Gastroesophageal sphincter (tissue), 4 donors: ENCODE measurements at regions not wholly inside any gene's neighbourhood (a gene's known extent, or its start where the extent isn't known, plus 50 kb on each side); places are given as distances from the start of the nearest gene placed in this dataset.
A peak's percentile ranks its signal among the peaks of the same experiment; 100 is the strongest.
"Not testable (repeated sequence)": the region's sequence is repeated elsewhere in the genome, so short reads cannot be mapped to it uniquely, and the experiment has no call there.

Source experiments
- ATAC-seq: fragments of 150-250 bp; one replicate; pipeline ENCODE4 v1.9.1; 2016; ENCODE audit warnings: mild to moderate bottlenecking, moderate library complexity
- H3K27ac ChIP-seq, 4 donors: fragments of 200-600 bp; sonication (generic) in 3 of 4; 1 replicate in 3 of 4; 2 replicates in 1 of 4; pipeline ENCODE4 v1.5.1; 2016 to 2019
- H3K27me3 ChIP-seq: fragments of 200-600 bp; sonication (generic); one replicate; pipeline ENCODE4 v1.5.1; 2019
- H3K36me3 ChIP-seq, 2 donors: fragments of 200-600 bp; sonication (generic); one replicate each; pipeline ENCODE4 v1.5.1; 2019; ENCODE audit warnings: control low read depth in 1 of 2
- H3K4me1 ChIP-seq, 3 donors: fragments of 200-600 bp; sonication (generic); 1 replicate in 2 of 3; 2 replicates in 1 of 3; pipeline ENCODE4 v1.5.1; 2016 to 2019; ENCODE audit warnings: control low read depth in 2 of 3
- H3K4me3 ChIP-seq, 2 donors: fragments of 200-600 bp; sonication (generic); one replicate each; pipeline ENCODE4 v1.5.1; 2019; ENCODE audit warnings: mild to moderate bottlenecking in 1 of 2, moderate library complexity in 1 of 2
- H3K9me3 ChIP-seq, 3 donors: fragments of 200-600 bp; sonication (generic); one replicate each; pipeline ENCODE4 v1.5.1; 2017 to 2019; ENCODE audit warnings: control low read depth in 2 of 3
- EP300 ChIP-seq: sonication (generic); formaldehyde crosslinking; IDR thresholded peaks from one replicate; pipeline ENCODE4 v1.6.1; 2017; ENCODE audit warnings: antibody characterized with exemption, mild to moderate bottlenecking
- POLR2A ChIP-seq, 2 donors: fragments of 450-650 bp; IDR thresholded peaks; one replicate each; pipeline ENCODE4 v1.6.1; 2017; ENCODE audit warnings: antibody characterized with exemption in 2 of 2, mild to moderate bottlenecking in 2 of 2, moderate library complexity in 1 of 2
- POLR2AphosphoS5 ChIP-seq: sonication (generic); formaldehyde crosslinking; IDR thresholded peaks from one replicate; pipeline ENCODE4 v1.6.1; 2017; ENCODE audit warnings: antibody characterized with exemption
- WGBS, 2 donors: methylation state at CpG; one replicate each; pipeline ENCODE4 v1.1.5; 2018; ENCODE audit warnings: low coverage in 1 of 2; 5-methylcytosine and 5-hydroxymethylcytosine counted together
- TF ChIP-seq, protein P1 (sequence below), 4 experiments: fragments of 200-600 bp in 2 of 4; fragments of 450-650 bp in 2 of 4; sonication (generic) in 1 of 4; IDR thresholded peaks; one replicate each; pipeline ENCODE4 v1.5.1; 2017 to 2019; ENCODE audit warnings: antibody characterized with exemption in 4 of 4, mild to moderate bottlenecking in 2 of 4, moderate library complexity in 2 of 4

GRCh38 chr3:69665026-69665737 is 74.1 kb upstream of the MITF start:
- no peaks in the 10 kb centered on the region for H3K36me3 ChIP-seq
- WGBS, 2 donors, result 0 to 4% methylated on average over 2 to 4 of the region's 4 CpGs
- peak overlapping the region in 1 of 4 donors; percentile 9 for H3K27ac ChIP-seq
- H3K27me3 ChIP-seq, result no peaks in the 10 kb centered on the region
- ATAC-seq, result peak; percentile 41
- no peak overlapping the region for H3K4me3 ChIP-seq
- H3K9me3 ChIP-seq, result peaks cover 0 to 5% (median 0%) of the 10 kb centered on the region in 3 donors
- peaks cover 0 to 17% (median 9%) of the 10 kb centered on the region in 3 donors for H3K4me1 ChIP-seq
- no peak for TF ChIP-seq POLR2AphosphoS5
- TF ChIP-seq POLR2A (IDR thresholded peaks at IDR 0.05), result no peak
- TF ChIP-seq, protein P1, sequence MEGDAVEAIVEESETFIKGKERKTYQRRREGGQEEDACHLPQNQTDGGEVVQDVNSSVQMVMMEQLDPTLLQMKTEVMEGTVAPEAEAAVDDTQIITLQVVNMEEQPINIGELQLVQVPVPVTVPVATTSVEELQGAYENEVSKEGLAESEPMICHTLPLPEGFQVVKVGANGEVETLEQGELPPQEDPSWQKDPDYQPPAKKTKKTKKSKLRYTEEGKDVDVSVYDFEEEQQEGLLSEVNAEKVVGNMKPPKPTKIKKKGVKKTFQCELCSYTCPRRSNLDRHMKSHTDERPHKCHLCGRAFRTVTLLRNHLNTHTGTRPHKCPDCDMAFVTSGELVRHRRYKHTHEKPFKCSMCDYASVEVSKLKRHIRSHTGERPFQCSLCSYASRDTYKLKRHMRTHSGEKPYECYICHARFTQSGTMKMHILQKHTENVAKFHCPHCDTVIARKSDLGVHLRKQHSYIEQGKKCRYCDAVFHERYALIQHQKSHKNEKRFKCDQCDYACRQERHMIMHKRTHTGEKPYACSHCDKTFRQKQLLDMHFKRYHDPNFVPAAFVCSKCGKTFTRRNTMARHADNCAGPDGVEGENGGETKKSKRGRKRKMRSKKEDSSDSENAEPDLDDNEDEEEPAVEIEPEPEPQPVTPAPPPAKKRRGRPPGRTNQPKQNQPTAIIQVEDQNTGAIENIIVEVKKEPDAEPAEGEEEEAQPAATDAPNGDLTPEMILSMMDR (IDR thresholded peaks at IDR 0.05), result no peak
- TF ChIP-seq EP300, result no peak

DNA sequence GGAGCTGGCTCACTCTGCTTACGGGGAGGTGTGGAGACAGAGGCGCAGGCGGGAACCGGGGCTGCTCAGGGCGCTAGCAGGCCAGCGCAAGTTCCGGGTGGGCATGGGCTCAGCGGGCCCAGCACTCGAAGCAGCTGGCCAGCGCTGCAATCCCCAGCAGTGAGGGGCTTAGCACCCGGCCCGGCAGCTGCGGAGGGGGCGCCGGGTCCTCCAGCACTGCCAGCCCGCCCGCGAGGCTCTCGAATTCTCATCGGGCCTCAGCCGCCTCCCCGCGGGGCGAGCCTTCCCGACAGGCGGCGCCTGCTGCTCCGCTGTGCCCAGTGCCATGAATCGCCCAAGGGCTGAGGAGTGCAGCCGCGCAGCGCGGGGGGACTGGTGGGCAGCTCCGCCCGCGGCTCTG is 78.6 kb upstream of the MITF start:
- H3K9me3 ChIP-seq, result no peaks in the 10 kb centered on the region
- peaks cover 0 to 16% (median 9%) of the 10 kb centered on the region in 3 donors for H3K4me1 ChIP-seq
- no peak for ATAC-seq
- no peak for TF ChIP-seq POLR2A (IDR thresholded peaks at IDR 0.05)
- no peaks in the 10 kb centered on the region for H3K36me3 ChIP-seq
- no peaks in the 10 kb centered on the region for H3K27me3 ChIP-seq
- no peak overlapping the region for H3K4me3 ChIP-seq
- H3K27ac ChIP-seq, result no peak overlapping the region
- WGBS, 2 donors, result no CpG with 5 or more reads among the region's 36 CpGs

- no peak overlapping the region for H3K4me3 ChIP-seq
- TF ChIP-seq, protein P1 (IDR thresholded peaks at IDR 0.05), result no peak
- no peak for TF ChIP-seq EP300
- TF ChIP-seq POLR2AphosphoS5, result no peak
- no peak for TF ChIP-seq POLR2A (IDR thresholded peaks at IDR 0.05)
- peaks cover 0 to 6% (median 0%) of the 10 kb centered on the region in 3 donors for H3K4me1 ChIP-seq
- whole genome bisulfite sequencing, 2 donors, result 72 to 78% methylated on average over 5 to 9 of the region's 9 CpGs
- ATAC-seq, result no peak
- H3K27me3 ChIP-seq, result no peaks in the 10 kb centered on the region
- H3K9me3 ChIP-seq, result no peaks in the 10 kb centered on the region
- no peaks in the 10 kb centered on the region for H3K36me3 ChIP-seq
- no peak overlapping the region for H3K27ac ChIP-seq
Measured at GRCh38 chr3:69659180-69659910, 79.9 kb upstream of the MITF start.

GRCh38 chr3:69658514-69659140 is 80.6 kb upstream of the MITF start:
- WGBS, 2 donors, result 31 to 32% methylated on average over 2 to 4 of the region's 4 CpGs
- no peak for ATAC-seq
- Histone ChIP-seq H3K4me3 (no peak overlapping the region), H3K36me3 (no peaks in the 10 kb centered on the region), H3K4me1 (peaks cover 0 to 10% (median 0%) of the 10 kb centered on the region in 3 donors), H3K9me3 (no peaks in the 10 kb centered on the region), H3K27ac (no peak overlapping the region), H3K27me3 (no peaks in the 10 kb centered on the region)
- TF ChIP-seq POLR2AphosphoS5 (no peak), EP300 (no peak), POLR2A (IDR thresholded peaks at IDR 0.05) (no peak)
- TF ChIP-seq, protein P1 (IDR thresholded peaks at IDR 0.05), result no peak

GRCh38 chr3:69657030-69657429 is 82.2 kb upstream of the MITF start:
- not testable (repeated sequence) for H3K36me3 ChIP-seq, H3K9me3 ChIP-seq, ATAC-seq, H3K27ac ChIP-seq, H3K27me3 ChIP-seq, H3K4me3 ChIP-seq
- H3K4me1 ChIP-seq, result peaks cover 0 to 12% (median 0%) of the 10 kb centered on the region in 3 donors
- WGBS, 2 donors, result 81 to 92% methylated on average over 2 to 3 of the region's 3 CpGs
